Smooth muscle cell (in vitro differentiated cells): ENCODE measurements at regions not wholly inside any gene's neighbourhood (a gene's known extent, or its start where the extent isn't known, plus 50 kb on each side); places are given as distances from the start of the nearest gene placed in this dataset.

Source experiments
- DNase-seq: peaks from one replicate; lab custom pipeline; 2025; ENCODE audit not compliant: unreplicated experiment; lab: John Stamatoyannopoulos, UW
- H2AFZ ChIP-seq: fragments of 200-600 bp; sonication (generic); 2 replicates; pipeline ENCODE4 v1.6.0; 2016; ENCODE audit warnings: antibody characterized with exemption, low read depth, mild to moderate bottlenecking
- H3F3A ChIP-seq: fragments of 200-600 bp; sonication (generic); 2 replicates; pipeline ENCODE4 v1.6.0; 2017; ENCODE audit warnings: antibody characterized with exemption, low read depth
- H3K27ac ChIP-seq: fragments of 200-600 bp; sonication (generic); 2 replicates; pipeline ENCODE4 v1.5.1; 2016; ENCODE audit warnings: low read depth, mild to moderate bottlenecking
- H3K27me3 ChIP-seq: fragments of 200-600 bp; sonication (generic); 2 replicates; pipeline ENCODE4 v1.6.1; 2016; ENCODE audit warnings: low read depth, mild to moderate bottlenecking
- H3K36me3 ChIP-seq: fragments of 200-600 bp; sonication (generic); 2 replicates; pipeline ENCODE4 v1.5.1; 2016; ENCODE audit warnings: low read depth
- H3K4me1 ChIP-seq: fragments of 200-600 bp; sonication (generic); 2 replicates; pipeline ENCODE4 v1.5.1; 2016; ENCODE audit warnings: low read depth
- H3K4me2 ChIP-seq: fragments of 200-600 bp; sonication (generic); 2 replicates; pipeline ENCODE4 v1.6.0; 2016; ENCODE audit warnings: mild to moderate bottlenecking
- H3K4me3 ChIP-seq: fragments of 200-600 bp; sonication (generic); 2 replicates; pipeline ENCODE4 v1.5.1; 2016; ENCODE audit warnings: mild to moderate bottlenecking
- H3K79me2 ChIP-seq: fragments of 200-600 bp; sonication (generic); 2 replicates; pipeline ENCODE4 v1.6.0; 2016; ENCODE audit warnings: low read depth, mild to moderate bottlenecking
- H3K9ac ChIP-seq: fragments of 200-600 bp; sonication (generic); 2 replicates; pipeline ENCODE4 v1.6.0; 2016; ENCODE audit warnings: low read depth
- H3K9me3 ChIP-seq: fragments of 200-600 bp; sonication (generic); replicated peaks from 2 replicates; pipeline ENCODE4 v1.5.1; 2016; ENCODE audit warnings: low read depth
- H4K20me1 ChIP-seq: fragments of 200-600 bp; sonication (generic); 2 replicates; pipeline ENCODE4 v1.6.0; 2016; ENCODE audit warnings: low read depth
- WGBS: methylation state at CpG from one replicate; pipeline ENCODE4 v1.1.7; 2016; ENCODE audit warnings: low lambda C conversion rate; 5-methylcytosine and 5-hydroxymethylcytosine counted together
- TF ChIP-seq, protein P1 (sequence below): fragments of 200-600 bp; sonication (generic); IDR thresholded peaks from 2 replicates; pipeline ENCODE4 v1.5.1; 2017; ENCODE audit warnings: borderline replicate concordance, mild to moderate bottlenecking, antibody characterized with exemption; ENCODE audit not compliant: insufficient read depth, poor library complexity, severe bottlenecking

- WGBS: 90% methylated on average over 3 of the region's 3 CpGs
- Histone ChIP-seq H3K9me3 (no peaks in the 10 kb centered on the region), H3K4me1 (no peaks in the 10 kb centered on the region), H4K20me1 (no peaks in the 10 kb centered on the region), H2AFZ (no peak overlapping the region), H3K4me3 (no peak overlapping the region), H3F3A (no peaks in the 10 kb centered on the region), H3K4me2 (no peak overlapping the region), H3K27me3 (no peaks in the 10 kb centered on the region), H3K79me2 (no peaks in the 10 kb centered on the region), H3K9ac (no peak overlapping the region), H3K36me3 (no peaks in the 10 kb centered on the region), H3K27ac (no peak overlapping the region)
- TF ChIP-seq, protein P1, sequence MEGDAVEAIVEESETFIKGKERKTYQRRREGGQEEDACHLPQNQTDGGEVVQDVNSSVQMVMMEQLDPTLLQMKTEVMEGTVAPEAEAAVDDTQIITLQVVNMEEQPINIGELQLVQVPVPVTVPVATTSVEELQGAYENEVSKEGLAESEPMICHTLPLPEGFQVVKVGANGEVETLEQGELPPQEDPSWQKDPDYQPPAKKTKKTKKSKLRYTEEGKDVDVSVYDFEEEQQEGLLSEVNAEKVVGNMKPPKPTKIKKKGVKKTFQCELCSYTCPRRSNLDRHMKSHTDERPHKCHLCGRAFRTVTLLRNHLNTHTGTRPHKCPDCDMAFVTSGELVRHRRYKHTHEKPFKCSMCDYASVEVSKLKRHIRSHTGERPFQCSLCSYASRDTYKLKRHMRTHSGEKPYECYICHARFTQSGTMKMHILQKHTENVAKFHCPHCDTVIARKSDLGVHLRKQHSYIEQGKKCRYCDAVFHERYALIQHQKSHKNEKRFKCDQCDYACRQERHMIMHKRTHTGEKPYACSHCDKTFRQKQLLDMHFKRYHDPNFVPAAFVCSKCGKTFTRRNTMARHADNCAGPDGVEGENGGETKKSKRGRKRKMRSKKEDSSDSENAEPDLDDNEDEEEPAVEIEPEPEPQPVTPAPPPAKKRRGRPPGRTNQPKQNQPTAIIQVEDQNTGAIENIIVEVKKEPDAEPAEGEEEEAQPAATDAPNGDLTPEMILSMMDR: no peak
- DNase-seq: no peak
Measured at GRCh38 chr2:122079844-122080243, 324.4 kb downstream of the TSN start.

- Histone ChIP-seq H3K9ac (no peak overlapping the region), H3K27me3 (no peaks in the 10 kb centered on the region), H3K79me2 (no peaks in the 10 kb centered on the region), H3K4me2 (no peak overlapping the region), H4K20me1 (no peaks in the 10 kb centered on the region), H3K27ac (no peak overlapping the region), H3K4me3 (no peak overlapping the region), H3K4me1 (no peaks in the 10 kb centered on the region), H3K36me3 (no peaks in the 10 kb centered on the region), H2AFZ (no peak overlapping the region), H3K9me3 (no peaks in the 10 kb centered on the region), H3F3A (no peaks in the 10 kb centered on the region)
- no peak for DNase-seq
- WGBS: 92% methylated on average over 4 of the region's 4 CpGs
- TF ChIP-seq, protein P1: no peak
Measured at GRCh38 chr2:122080316-122080715, 324.9 kb downstream of the TSN start.

- H3K79me2 ChIP-seq: no peaks in the 10 kb centered on the region
- TF ChIP-seq, protein P1: no peak
- H2AFZ ChIP-seq: no peak overlapping the region
- H3K9me3 ChIP-seq: no peaks in the 10 kb centered on the region
- H3K4me1 ChIP-seq: no peaks in the 10 kb centered on the region
- no peak overlapping the region for H3K9ac ChIP-seq
- no peaks in the 10 kb centered on the region for H3K36me3 ChIP-seq
- no peak for DNase-seq
- H4K20me1 ChIP-seq: no peaks in the 10 kb centered on the region
- no peaks in the 10 kb centered on the region for H3F3A ChIP-seq
- H3K27me3 ChIP-seq: no peaks in the 10 kb centered on the region
- 90% methylated on average over 2 of the region's 2 CpGs for WGBS
- H3K27ac ChIP-seq: no peak overlapping the region
- no peak overlapping the region for H3K4me3 ChIP-seq
- no peak overlapping the region for H3K4me2 ChIP-seq
Measured at GRCh38 chr2:122080871-122081270, 325.4 kb downstream of the TSN start.

DNA sequence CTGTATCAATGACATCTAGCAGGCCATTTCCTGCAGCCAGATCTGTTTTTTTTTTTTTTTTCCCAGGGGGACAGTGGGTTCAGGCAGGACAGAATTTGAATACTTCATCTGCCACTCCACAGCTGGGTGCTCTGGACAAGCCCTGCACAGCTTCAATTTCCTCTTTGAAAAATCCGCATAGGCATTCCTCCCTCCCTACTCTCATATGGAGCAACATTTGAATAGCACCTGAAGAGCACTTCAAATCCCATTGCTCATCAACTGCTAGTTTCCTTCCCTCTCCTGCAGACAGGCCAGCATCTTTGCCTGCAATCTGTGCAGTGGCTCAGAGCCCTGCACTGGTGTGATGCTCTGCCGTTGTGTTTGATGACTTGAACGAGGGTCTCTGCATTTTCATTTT is 326.3 kb downstream of the TSN start:
- Histone ChIP-seq H4K20me1 (no peaks in the 10 kb centered on the region), H3K27ac (no peak overlapping the region), H3K4me1 (no peaks in the 10 kb centered on the region), H3K9ac (no peak overlapping the region), H3K9me3 (no peaks in the 10 kb centered on the region), H3F3A (no peaks in the 10 kb centered on the region), H3K27me3 (no peaks in the 10 kb centered on the region), H3K36me3 (no peaks in the 10 kb centered on the region), H2AFZ (no peak overlapping the region), H3K4me3 (no peak overlapping the region), H3K79me2 (no peaks in the 10 kb centered on the region), H3K4me2 (no peak overlapping the region)
- DNase-seq: no peak
- WGBS: 61% methylated on average over 3 of the region's 3 CpGs
- TF ChIP-seq, protein P1: no peak
